LNCAP (cell line): ENCODE measurements at regions not wholly inside any gene's neighbourhood (a gene's known extent, or its start where the extent isn't known, plus 50 kb on each side); places are given as distances from the start of the nearest gene placed in this dataset.

Source experiments
- CTCF ChIP-seq: fragments of 450-650 bp; IDR thresholded peaks from 2 replicates; pipeline ENCODE4 v1.5.1; 2017; ENCODE audit warnings: mild to moderate bottlenecking

DNA sequence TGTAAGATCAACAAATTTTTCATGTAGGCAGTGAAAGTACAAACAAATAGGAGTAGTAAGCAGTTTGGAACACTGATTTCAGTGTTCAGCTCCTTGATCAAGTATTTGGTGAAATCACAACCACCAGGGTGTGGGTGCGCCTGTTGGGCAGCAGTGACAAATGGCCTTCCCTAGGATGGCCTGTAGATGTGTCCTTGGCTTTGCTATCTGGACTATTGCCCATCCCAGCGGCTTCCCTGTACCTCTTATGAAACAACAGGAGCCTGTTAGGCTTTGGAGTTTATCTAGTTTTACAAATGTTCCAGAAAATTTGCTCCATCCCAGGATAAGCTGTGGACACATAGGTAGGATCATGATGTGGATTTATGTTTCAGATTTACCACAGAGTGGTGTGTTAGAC is 216.8 kb upstream of the FAT1 start:
- TF ChIP-seq CTCF = no peak

- no peak for TF ChIP-seq CTCF
These were observed 219.2 kb upstream of the FAT1 start for GRCh38 chr4:186942758-186943377.

GRCh38 chr4:186943411-186943810 is 219.8 kb upstream of the FAT1 start:
- TF ChIP-seq CTCF = no peak

DNA sequence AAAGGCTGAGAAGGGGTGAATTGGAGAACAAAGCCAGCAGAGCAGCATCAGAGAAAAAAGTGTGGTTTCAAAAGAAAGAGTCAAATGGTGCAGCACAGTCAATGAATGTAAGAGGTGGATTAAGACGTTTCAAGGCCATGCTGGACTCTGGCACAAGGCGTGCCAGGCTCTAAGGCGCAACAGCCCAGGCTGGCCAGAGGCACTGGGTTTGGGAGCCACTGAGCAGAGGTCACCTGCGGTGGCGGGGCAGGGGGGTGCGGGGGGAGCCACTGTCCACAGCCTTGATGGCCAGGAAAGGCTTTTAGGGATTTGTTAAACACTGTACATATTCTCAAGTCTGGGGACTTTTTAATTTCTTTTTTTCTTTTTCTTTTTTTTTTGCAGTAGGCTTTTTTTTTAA is 222.5 kb upstream of the FAT1 start:
- TF ChIP-seq CTCF = no peak

- TF ChIP-seq CTCF = peak; percentile 26; the same call in 1 of the 2 replicates
These were observed 223.1 kb upstream of the FAT1 start for GRCh38 chr4:186946682-186947294.

- peak; percentile 17; the same call in 1 of the 2 replicates for TF ChIP-seq CTCF
These were observed 224.9 kb upstream of the FAT1 start for GRCh38 chr4:186948361-186949242.

DNA sequence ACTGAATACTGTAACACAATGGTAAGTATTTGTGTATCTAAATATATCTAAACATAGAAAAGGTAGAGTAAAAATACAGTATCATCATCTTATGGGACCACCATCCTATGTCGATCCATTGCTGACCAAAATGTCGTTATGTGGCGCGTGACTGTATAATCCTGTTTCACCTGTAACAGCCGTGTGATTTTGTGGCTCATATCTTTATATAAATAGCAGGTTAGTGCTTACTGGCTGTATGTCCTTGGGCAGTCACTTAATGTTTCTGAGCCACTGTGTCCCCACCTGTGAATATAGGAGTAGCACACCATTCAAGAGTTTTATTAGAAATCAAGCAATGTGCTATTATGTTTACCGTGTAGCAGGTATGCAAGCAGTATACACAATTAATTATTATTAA is 226.2 kb upstream of the FAT1 start:
- TF ChIP-seq CTCF = no peak
